Activated B cell treated with CpG ODN at 0.5 μM for 24 hours (primary cell): ENCODE measurements at regions not wholly inside any gene's neighbourhood (a gene's known extent, or its start where the extent isn't known, plus 50 kb on each side); places are given as distances from the start of the nearest gene placed in this dataset.
"Not testable (repeated sequence)": the region's sequence is repeated elsewhere in the genome, so short reads cannot be mapped to it uniquely, and the experiment has no call there.

Source experiments
- ATAC-seq: fragments of 200-7000 bp; cut with Tn5 transposase; one replicate; pipeline ENCODE4 v1.10.0; 2021; ENCODE audit warnings: low read depth, mild to moderate bottlenecking, moderate library complexity
- CTCF ChIA-PET: fragments of 350-600 bp; sonication (Branson Sonifier 250); formaldehyde crosslinking; loops from one replicate; lab custom pipeline; 2021; ENCODE audit warnings: antibody characterized with exemption; lab: Charles Lee
- POLR2A ChIA-PET: fragments of 350-600 bp; sonication (Branson Sonifier 250); formaldehyde crosslinking; loops from one replicate; lab custom pipeline; 2021; ENCODE audit warnings: antibody characterized with exemption; lab: Charles Lee
- DNase-seq: peaks from one replicate; pipeline ENCODE4 v3.0.0; 2022
- H3K27ac Mint-ChIP-seq: one replicate; pipeline ENCODE4 v1.8.0; 2020; ENCODE audit warnings: mixed read lengths
- H3K27me3 Mint-ChIP-seq: one replicate; pipeline ENCODE4 v1.8.0; 2021; ENCODE audit warnings: mixed read lengths
- H3K36me3 Mint-ChIP-seq: one replicate; pipeline ENCODE4 v1.8.0; 2021; ENCODE audit warnings: low read depth, mixed read lengths
- H3K4me1 Mint-ChIP-seq: one replicate; pipeline ENCODE4 v1.8.0; 2021; ENCODE audit warnings: mixed read lengths
- H3K4me3 Mint-ChIP-seq: one replicate; pipeline ENCODE4 v1.8.0; 2020; ENCODE audit warnings: mild to moderate bottlenecking, mixed read lengths
- H3K9me3 Mint-ChIP-seq: one replicate; pipeline ENCODE4 v1.8.0; 2020; ENCODE audit warnings: mixed read lengths
- CTCF ChIP-seq: fragments of 200-600 bp; IDR thresholded peaks from one replicate; pipeline ENCODE4 v1.8.0; 2022; ENCODE audit warnings: antibody characterized with exemption, mild to moderate bottlenecking
- intact Hi-C: fragments of 100-400 bp; cut with micrococcal nuclease; formaldehyde crosslinking; loops from one replicate; pipeline ENCODE4 v1.15.1; 2024

GRCh38 chr10:78236416-78237015 is 202.9 kb downstream of the RPS24 start:
- H3K36me3 Mint-ChIP-seq, result no peaks in the 10 kb centered on the region
- DNase-seq, result no peak
- H3K27ac Mint-ChIP-seq, result no peak overlapping the region
- ChIA-PET POLR2A (no interaction called here), CTCF (no interaction called here)
- H3K27me3 Mint-ChIP-seq, result peaks cover 6% of the 10 kb centered on the region
- peaks cover 3% of the 10 kb centered on the region for H3K9me3 Mint-ChIP-seq
- TF ChIP-seq CTCF, result no peak
- H3K4me1 Mint-ChIP-seq, result no peaks in the 10 kb centered on the region
- intact Hi-C loops, result no loop called here
- no peak overlapping the region for H3K4me3 Mint-ChIP-seq
- no peak for ATAC-seq

- H3K27ac Mint-ChIP-seq, POLR2A ChIA-PET, ATAC-seq: not testable (repeated sequence)
These were observed 204.3 kb downstream of the RPS24 start for GRCh38 chr10:78237951-78238350.

GRCh38 chr10:78247266-78247665 is 213.6 kb downstream of the RPS24 start:
- no peaks in the 10 kb centered on the region for H3K36me3 Mint-ChIP-seq
- H3K9me3 Mint-ChIP-seq, result peaks cover 5% of the 10 kb centered on the region
- peaks cover 21% of the 10 kb centered on the region for H3K4me1 Mint-ChIP-seq
- no peak for TF ChIP-seq CTCF
- CTCF ChIA-PET, result interaction anchor here (0.7 kb wide), 1 partner anchor 147 kb away, joined by 3 read pairs; no protein-coding TSS in a partner anchor
- intact Hi-C loops, result no loop called here
- ATAC-seq (no peak), DNase-seq (no peak)
- no peak overlapping the region for H3K4me3 Mint-ChIP-seq
- H3K27ac Mint-ChIP-seq, result no peak overlapping the region
- H3K27me3 Mint-ChIP-seq, result peaks cover 9% of the 10 kb centered on the region
- POLR2A ChIA-PET, result no interaction called here

More at GRCh38 chr10:78237951-78238350, 204.3 kb downstream of the RPS24 start:
- H3K9me3 Mint-ChIP-seq, DNase-seq, CTCF ChIA-PET, H3K27me3 Mint-ChIP-seq, intact Hi-C loops, H3K36me3 Mint-ChIP-seq, H3K4me3 Mint-ChIP-seq, H3K4me1 Mint-ChIP-seq: not testable (repeated sequence)

GRCh38 chr10:78247821-78248220 is 214.2 kb downstream of the RPS24 start:
- ChIA-PET CTCF (no interaction called here), POLR2A (no interaction called here)
- Mint-ChIP-seq H3K4me1 (peaks cover 21% of the 10 kb centered on the region), H3K4me3 (no peak overlapping the region), H3K27me3 (peaks cover 9% of the 10 kb centered on the region), H3K36me3 (no peaks in the 10 kb centered on the region), H3K9me3 (peaks cover 5% of the 10 kb centered on the region), H3K27ac (no peak overlapping the region)
- no peak for DNase-seq
- intact Hi-C loops, result no loop called here
- no peak for TF ChIP-seq CTCF
- ATAC-seq, result no peak

- no peak overlapping the region for H3K4me3 Mint-ChIP-seq
- TF ChIP-seq CTCF, result no peak
- H3K9me3 Mint-ChIP-seq, result peaks cover 2% of the 10 kb centered on the region
- H3K27me3 Mint-ChIP-seq, result peaks cover 9% of the 10 kb centered on the region
- intact Hi-C loops, result no loop called here
- no peak overlapping the region for H3K27ac Mint-ChIP-seq
- no peaks in the 10 kb centered on the region for H3K36me3 Mint-ChIP-seq
- CTCF ChIA-PET, result no interaction called here
- DNase-seq (no peak), ATAC-seq (no peak)
- H3K4me1 Mint-ChIP-seq, result peaks cover 21% of the 10 kb centered on the region
- POLR2A ChIA-PET, result no interaction called here
These were observed 215.2 kb downstream of the RPS24 start for GRCh38 chr10:78248651-78249464.
